ENCODE measurements at regions not wholly inside any gene's neighbourhood (a gene's known extent, or its start where the extent isn't known, plus 50 kb on each side); places are given as distances from the start of the nearest gene placed in this dataset.
"Not testable (repeated sequence)": the region's sequence is repeated elsewhere in the genome, so short reads cannot be mapped to it uniquely, and the experiment has no call there.

- H3K27me3 Mint-ChIP-seq (ENCODE audit: low read depth in 2 of 2); H3K4me3 Mint-ChIP-seq; H3K36me3 ChIP-seq (ENCODE audit: control insufficient read depth, insufficient read depth, low read length); H3K4me3 ChIP-seq (ENCODE audit: low read length); H3K9me3 Mint-ChIP-seq; H3K4me1 ChIP-seq (ENCODE audit: control insufficient read depth, insufficient read depth, low read length); H3K9me3 ChIP-seq (ENCODE audit: control insufficient read depth, insufficient read depth, low read length); H3K27ac ChIP-seq (ENCODE audit: low read length); H3K36me3 Mint-ChIP-seq; H3K27ac Mint-ChIP-seq; H3K4me1 Mint-ChIP-seq; intact Hi-C loops (cut with micrococcal nuclease); H3K27me3 ChIP-seq (ENCODE audit: control insufficient read depth, insufficient read depth, low read length); DNase-seq: not testable (repeated sequence)
- WGBS (ENCODE audit: insufficient coverage): no CpG with 5 or more reads among the region's 6 CpGs
- peak in 2 of 3 donors; percentile 50 to 75 for ATAC-seq
Observed at GRCh38 chr21:8455279-8456128, 2065.9 kb upstream of the TPTE start.

- H3K27ac ChIP-seq (ENCODE audit: low read length); H3K4me1 ChIP-seq (ENCODE audit: control insufficient read depth, insufficient read depth, low read length); DNase-seq; H3K9me3 ChIP-seq (ENCODE audit: control insufficient read depth, insufficient read depth, low read length); H3K4me3 Mint-ChIP-seq; H3K36me3 Mint-ChIP-seq; H3K27me3 Mint-ChIP-seq (ENCODE audit: low read depth in 2 of 2); H3K27ac Mint-ChIP-seq; intact Hi-C loops (cut with micrococcal nuclease); H3K27me3 ChIP-seq (ENCODE audit: control insufficient read depth, insufficient read depth, low read length); H3K4me1 Mint-ChIP-seq; H3K36me3 ChIP-seq (ENCODE audit: control insufficient read depth, insufficient read depth, low read length); H3K4me3 ChIP-seq (ENCODE audit: low read length); H3K9me3 Mint-ChIP-seq: not testable (repeated sequence)
- WGBS (ENCODE audit: insufficient coverage): no CpG with 5 or more reads among the region's 3 CpGs
- ATAC-seq: peak in 2 of 3 donors; percentile 77 to 89
Observed at GRCh38 chr21:8464403-8465152, 2056.8 kb upstream of the TPTE start.

- H3K9me3 ChIP-seq (ENCODE audit: control insufficient read depth, insufficient read depth, low read length); H3K9me3 Mint-ChIP-seq; H3K27me3 Mint-ChIP-seq (ENCODE audit: low read depth in 2 of 2); H3K27ac Mint-ChIP-seq; H3K36me3 Mint-ChIP-seq; H3K4me3 Mint-ChIP-seq; ATAC-seq; H3K4me3 ChIP-seq (ENCODE audit: low read length); H3K27me3 ChIP-seq (ENCODE audit: control insufficient read depth, insufficient read depth, low read length); DNase-seq; H3K4me1 ChIP-seq (ENCODE audit: control insufficient read depth, insufficient read depth, low read length); H3K27ac ChIP-seq (ENCODE audit: low read length); intact Hi-C loops (cut with micrococcal nuclease); H3K36me3 ChIP-seq (ENCODE audit: control insufficient read depth, insufficient read depth, low read length); H3K4me1 Mint-ChIP-seq: not testable (repeated sequence)
- WGBS (ENCODE audit: insufficient coverage): no CpG with 5 or more reads among the region's 10 CpGs
Observed at GRCh38 chr21:8466642-8467041, 2054.7 kb upstream of the TPTE start.
